ENCODE measurements at regions not wholly inside any gene's neighbourhood (a gene's known extent, or its start where the extent isn't known, plus 50 kb on each side); places are given as distances from the start of the nearest gene placed in this dataset.
"Not testable (repeated sequence)": the region's sequence is repeated elsewhere in the genome, so short reads cannot be mapped to it uniquely, and the experiment has no call there.

DNA sequence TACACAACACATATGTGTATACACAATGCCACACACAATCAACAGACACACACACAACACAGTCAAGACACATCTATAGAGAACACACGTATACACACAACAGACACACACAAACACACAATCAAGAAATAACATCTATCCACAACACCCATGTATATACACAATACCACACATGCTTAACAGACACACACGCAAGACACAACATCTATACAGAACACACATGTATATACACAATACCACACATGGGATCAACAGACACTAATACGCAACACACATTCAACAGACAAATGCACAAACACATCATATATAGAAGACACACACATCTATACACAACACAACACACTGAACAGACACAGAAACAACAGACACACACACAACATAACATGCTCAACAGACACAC is 234.8 kb downstream of the SHOX start:
- H3K27me3 ChIP-seq (ENCODE audit: insufficient read depth, low read length): no peaks in the 10 kb centered on the region

DNA sequence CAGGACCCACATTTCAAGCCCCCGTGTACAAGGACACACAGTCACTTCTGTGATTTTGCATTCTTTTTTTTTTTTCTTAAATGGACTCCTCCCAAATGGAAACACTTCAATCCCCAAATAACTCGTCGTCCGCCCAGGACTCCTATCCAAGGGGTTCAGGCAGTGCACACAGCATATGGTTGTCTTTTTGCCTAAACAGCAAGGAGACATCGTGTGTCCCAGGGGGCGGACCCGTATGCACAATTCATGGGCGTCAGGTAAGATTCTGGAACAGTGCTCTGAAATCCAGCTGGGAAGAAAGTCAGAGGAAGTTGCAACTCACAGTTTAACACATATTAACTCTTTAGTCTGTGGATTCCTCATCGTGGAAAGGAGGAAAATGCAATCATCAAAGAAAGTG is 231.3 kb downstream of the SHOX start:
- Histone ChIP-seq H3K27me3 (ENCODE audit: insufficient read depth, low read length) (no peaks in the 10 kb centered on the region), H3K4me1 (ENCODE audit: insufficient read depth, low read length) (no peaks in the 10 kb centered on the region), H3K9me3 (ENCODE audit: low read depth, low read length) (no peaks in the 10 kb centered on the region), H3K4me3 (ENCODE audit: low read length) (no peak overlapping the region)

More for the DNA sequence above, 234.8 kb downstream of the SHOX start:
- Histone ChIP-seq H3K4me1 (ENCODE audit: insufficient read depth, low read length) (no peaks in the 10 kb centered on the region), H3K4me3 (ENCODE audit: low read length) (no peak overlapping the region), H3K9me3 (ENCODE audit: low read depth, low read length) (no peaks in the 10 kb centered on the region)

DNA sequence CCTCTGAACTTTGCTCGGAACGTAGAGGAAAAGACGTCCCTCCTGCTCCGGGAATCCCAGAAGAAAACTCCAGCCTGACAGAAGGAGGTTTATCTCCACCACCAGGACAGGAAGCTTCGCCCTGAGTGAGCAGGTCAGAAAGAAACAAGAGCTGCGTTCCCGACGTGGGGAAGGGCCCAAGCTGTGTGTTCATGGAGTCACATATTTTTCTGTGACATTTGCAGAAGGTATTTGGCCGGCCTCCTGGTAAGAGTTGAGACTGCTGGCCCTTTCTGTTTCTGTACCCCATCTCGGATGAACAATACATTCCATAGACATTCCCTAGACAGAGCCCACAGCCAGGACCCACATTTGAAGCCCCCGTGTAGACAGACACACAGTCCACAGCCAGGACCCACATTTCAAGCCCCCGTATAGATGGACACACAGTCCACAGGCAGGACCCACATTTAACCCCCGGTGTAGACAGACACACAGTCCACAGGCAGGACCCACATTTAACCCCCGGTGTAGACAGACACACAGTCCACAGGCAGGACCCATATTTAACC is 230.8 kb downstream of the SHOX start:
- Histone ChIP-seq H3K4me1 (ENCODE audit: insufficient read depth, low read length) (no peaks in the 10 kb centered on the region), H3K9me3 (ENCODE audit: low read depth, low read length) (no peaks in the 10 kb centered on the region), H3K4me3 (ENCODE audit: low read length) (no peak overlapping the region), H3K27me3 (ENCODE audit: insufficient read depth, low read length) (no peaks in the 10 kb centered on the region)

DNA sequence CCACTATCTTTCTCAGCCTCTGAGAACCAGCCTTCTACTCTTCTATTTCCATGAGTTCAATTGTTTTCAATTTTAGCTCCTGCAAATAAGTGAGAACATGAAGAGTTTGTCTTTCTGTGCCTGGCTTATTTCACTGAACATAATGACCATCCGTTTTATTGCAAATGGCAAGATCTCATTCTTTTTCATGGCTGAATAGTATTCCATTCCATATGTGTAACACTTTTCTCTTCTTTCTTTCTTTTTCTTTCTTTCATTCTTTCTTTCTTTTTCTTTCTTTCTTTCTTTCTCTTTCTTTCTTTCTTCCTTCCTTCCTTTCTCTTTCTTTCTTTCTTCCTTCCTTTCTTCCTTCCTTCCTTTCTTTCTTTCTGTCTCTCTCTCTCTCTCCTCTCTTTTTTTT is 228.7 kb downstream of the SHOX start:
- H3K9me3 ChIP-seq (ENCODE audit: low read depth, low read length): no peaks in the 10 kb centered on the region
- no peak overlapping the region for H3K4me3 ChIP-seq (ENCODE audit: low read length)
- H3K4me1 ChIP-seq (ENCODE audit: insufficient read depth, low read length): no peaks in the 10 kb centered on the region
- no peaks in the 10 kb centered on the region for H3K27me3 ChIP-seq (ENCODE audit: insufficient read depth, low read length)

DNA sequence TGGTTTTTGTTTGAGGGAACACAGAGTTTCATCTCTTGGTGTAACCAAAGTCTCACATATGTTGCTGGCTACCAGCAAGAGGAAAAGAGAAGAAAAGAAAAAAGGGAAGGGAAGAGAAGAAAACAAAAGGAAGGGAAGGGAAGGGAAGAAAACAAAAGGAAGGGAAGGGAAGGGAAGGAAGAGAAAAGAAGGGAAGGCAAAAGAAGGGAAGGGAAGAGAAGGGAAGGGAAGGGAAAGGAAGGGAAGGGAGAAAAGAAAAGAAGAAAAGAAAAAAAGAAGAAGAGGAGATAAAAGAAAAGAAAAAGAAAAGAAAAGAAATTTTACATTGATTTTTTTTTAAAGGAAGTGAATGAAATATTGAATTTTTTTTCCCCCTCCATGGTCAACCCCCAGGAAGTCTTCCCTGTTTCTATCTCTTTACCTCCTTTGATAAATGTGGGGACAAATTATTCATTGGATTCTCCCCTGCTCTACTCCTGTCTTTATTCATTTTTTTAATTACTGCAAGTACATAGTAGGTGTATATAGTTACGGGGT is 228.0 kb downstream of the SHOX start:
- Histone ChIP-seq H3K4me1 (ENCODE audit: insufficient read depth, low read length) (no peaks in the 10 kb centered on the region), H3K9me3 (ENCODE audit: low read depth, low read length) (no peaks in the 10 kb centered on the region), H3K27me3 (ENCODE audit: insufficient read depth, low read length) (no peaks in the 10 kb centered on the region), H3K4me3 (ENCODE audit: low read length) (no peak overlapping the region)

DNA sequence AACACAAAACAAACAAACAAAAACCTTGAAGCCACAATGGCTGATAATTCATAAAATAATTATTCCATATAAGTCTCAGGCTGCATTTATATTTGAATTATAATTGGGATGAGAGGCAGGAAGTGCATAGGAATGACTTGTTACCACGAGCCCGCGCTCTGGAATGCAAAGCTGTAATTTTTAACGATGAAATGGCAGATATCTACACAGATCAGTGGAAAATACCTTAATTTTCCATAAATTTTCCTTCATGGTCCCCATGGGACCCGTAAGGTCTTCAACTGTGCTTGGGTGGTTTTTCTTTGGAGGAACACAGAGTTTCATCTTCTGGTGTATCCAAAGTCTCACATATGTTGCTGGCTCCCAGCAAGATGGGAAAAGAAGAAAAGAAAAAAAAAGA is 226.8 kb downstream of the SHOX start:
- no peaks in the 10 kb centered on the region for H3K9me3 ChIP-seq (ENCODE audit: low read depth, low read length)
- no peak overlapping the region for H3K4me3 ChIP-seq (ENCODE audit: low read length)
- no peaks in the 10 kb centered on the region for H3K27me3 ChIP-seq (ENCODE audit: insufficient read depth, low read length)
- no peaks in the 10 kb centered on the region for H3K4me1 ChIP-seq (ENCODE audit: insufficient read depth, low read length)

DNA sequence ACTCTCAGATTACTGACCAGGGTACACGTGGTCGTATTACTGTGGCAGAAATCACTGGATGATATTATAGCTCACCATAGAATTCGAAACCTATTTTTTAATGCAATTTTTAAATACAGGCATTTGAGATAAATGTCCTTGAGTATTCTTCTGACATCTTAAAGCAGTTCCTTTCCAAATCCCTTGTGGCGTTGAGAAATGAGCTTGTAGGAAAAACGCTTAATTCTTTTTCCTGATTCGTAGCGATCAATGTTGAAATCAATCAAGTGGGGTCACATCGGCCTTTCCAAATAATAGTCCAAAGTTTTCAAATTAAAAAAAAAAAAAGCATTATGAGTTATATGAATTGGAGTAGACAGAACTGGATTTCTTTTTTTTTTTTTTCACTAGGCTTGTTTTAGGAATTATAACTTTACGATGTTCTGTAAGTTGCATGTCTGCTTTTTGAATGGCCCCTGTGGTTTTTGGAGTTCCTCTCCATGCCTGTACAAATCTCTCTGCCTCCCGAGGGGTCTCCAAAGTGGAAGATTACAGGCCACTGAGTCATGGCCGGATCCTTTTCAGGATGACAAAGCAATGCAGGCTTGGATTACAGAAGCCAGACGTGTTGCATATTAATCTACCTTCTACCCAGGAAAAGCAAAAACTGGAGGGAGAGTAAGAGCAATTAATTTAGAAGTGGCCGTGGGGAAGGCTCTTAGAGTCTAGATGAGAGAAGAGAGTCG is 226.1 kb downstream of the SHOX start:
- Histone ChIP-seq H3K9me3 (ENCODE audit: low read depth, low read length) (no peaks in the 10 kb centered on the region), H3K4me3 (ENCODE audit: low read length) (no peak overlapping the region), H3K4me1 (ENCODE audit: insufficient read depth, low read length) (no peaks in the 10 kb centered on the region), H3K27me3 (ENCODE audit: insufficient read depth, low read length) (no peaks in the 10 kb centered on the region)

DNA sequence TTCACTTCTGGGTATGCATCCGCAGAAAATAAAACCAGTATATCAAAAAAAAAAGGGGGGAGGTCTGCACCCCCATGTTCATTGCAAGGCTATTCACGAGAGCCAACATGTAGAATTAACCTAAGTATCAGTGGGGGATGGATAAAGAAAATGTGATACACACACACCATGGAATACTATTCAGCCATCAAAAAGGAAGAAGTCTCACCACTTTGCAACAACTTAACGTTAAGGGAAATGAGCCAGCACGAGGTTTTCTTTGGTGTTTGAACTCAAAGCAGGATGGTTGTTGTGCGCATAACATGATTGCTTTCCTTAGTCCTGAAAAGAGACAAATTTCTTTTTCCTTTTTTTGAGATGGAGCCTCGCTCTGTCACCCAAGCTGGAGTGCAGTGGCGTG is 222.7 kb downstream of the SHOX start:
- no peak overlapping the region for H3K4me3 ChIP-seq (ENCODE audit: low read length)
- no peaks in the 10 kb centered on the region for H3K4me1 ChIP-seq (ENCODE audit: insufficient read depth, low read length)
- H3K27me3 ChIP-seq (ENCODE audit: insufficient read depth, low read length): no peaks in the 10 kb centered on the region
- no peaks in the 10 kb centered on the region for H3K9me3 ChIP-seq (ENCODE audit: low read depth, low read length)

DNA sequence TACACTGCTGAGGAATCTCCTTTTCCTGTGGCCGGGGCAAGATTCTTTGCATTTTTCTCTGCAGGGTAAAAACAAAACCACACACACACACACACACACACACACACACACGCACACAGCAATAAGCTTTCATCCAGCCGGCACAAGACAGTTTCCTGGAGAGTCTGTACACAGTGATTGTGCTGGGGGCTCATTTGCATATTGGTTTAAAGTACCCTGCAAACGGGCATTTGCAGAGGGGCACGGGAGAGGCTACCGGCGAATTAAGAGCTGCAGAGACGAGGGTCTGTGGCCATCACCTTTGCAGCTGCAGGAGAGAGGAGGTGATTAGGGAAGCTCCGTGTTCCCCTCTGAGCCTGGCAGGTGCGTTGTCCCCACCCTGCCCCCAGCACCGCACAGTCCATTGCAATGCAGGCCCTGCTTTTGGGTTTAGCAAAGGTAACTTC is 219.9 kb downstream of the SHOX start:
- no peak overlapping the region for H3K4me3 ChIP-seq (ENCODE audit: low read length)
- H3K27me3 ChIP-seq (ENCODE audit: insufficient read depth, low read length): no peaks in the 10 kb centered on the region
- no peaks in the 10 kb centered on the region for H3K4me1 ChIP-seq (ENCODE audit: insufficient read depth, low read length)
- H3K9me3 ChIP-seq (ENCODE audit: low read depth, low read length): no peaks in the 10 kb centered on the region

DNA sequence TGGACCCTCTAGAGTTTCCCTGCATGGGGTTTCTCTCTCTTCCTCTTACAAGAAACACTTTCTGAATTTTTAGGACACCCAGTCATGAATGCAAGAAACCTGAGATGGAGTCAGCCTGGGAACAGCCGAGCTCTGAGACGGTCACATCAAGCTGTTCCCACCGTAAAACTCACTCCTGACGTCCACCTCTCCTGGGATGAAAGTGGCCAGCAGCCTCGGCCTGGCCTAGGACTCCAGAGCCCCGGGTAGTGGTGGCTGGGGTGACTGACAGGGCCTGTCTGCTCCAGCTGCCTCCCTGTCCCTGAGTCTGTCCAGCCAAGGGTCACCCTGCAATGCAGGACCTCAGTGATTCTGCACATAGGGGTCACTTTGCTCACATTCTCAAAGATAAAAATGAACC is 217.8 kb downstream of the SHOX start:
- Histone ChIP-seq H3K9me3 (ENCODE audit: low read depth, low read length) (no peaks in the 10 kb centered on the region), H3K4me1 (ENCODE audit: insufficient read depth, low read length) (no peaks in the 10 kb centered on the region), H3K27me3 (ENCODE audit: insufficient read depth, low read length) (no peaks in the 10 kb centered on the region), H3K4me3 (ENCODE audit: low read length) (no peak overlapping the region)

DNA sequence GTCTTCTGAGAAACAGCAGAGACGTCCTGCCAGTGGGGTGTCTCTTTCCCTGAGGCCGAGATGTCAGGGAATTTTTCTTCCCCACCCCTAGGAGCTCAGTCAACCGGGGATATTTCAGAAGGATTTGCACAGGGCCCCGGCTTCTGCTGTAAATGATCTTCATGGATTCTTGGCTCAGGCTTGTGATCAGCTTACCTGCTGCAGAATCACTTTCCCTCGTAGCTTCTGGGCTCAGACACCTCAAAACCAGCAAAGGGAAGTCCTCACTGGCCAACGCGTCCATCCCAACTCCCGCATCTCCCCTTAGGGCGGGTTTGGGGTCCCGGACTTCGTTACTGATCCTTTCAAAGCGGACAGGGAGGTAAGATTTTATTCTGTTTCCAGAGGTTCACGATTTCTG is 212.7 kb downstream of the SHOX start:
- no peaks in the 10 kb centered on the region for H3K4me1 ChIP-seq (ENCODE audit: insufficient read depth, low read length)
- H3K4me3 ChIP-seq (ENCODE audit: low read length): no peak overlapping the region
- no peaks in the 10 kb centered on the region for H3K9me3 ChIP-seq (ENCODE audit: low read depth, low read length)

DNA sequence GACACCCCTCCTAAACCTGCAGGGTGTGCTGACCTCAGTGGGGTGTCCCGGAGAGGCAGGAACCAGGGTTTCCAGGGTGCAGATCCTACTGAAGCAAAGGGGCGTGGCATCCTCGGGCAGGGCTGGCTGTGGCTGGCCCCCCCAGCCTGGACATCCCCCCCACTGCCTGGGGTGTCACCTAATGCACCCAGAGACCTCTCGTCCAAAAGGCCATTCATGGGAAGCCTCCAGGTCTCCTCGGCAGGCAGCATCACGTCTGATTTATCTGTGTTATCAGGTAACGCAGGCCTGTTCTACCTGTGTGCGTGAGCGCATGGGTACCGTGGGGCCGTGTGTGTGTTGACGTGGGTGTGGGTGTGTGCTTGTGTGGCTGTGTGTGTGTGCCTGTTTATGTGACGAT is 210.0 kb downstream of the SHOX start:
- no peaks in the 10 kb centered on the region for H3K4me1 ChIP-seq (ENCODE audit: insufficient read depth, low read length)
- peaks cover 10% of the 10 kb centered on the region for H3K9me3 ChIP-seq (ENCODE audit: low read depth, low read length)
- no peak overlapping the region for H3K4me3 ChIP-seq (ENCODE audit: low read length)
- H3K27me3 ChIP-seq (ENCODE audit: insufficient read depth, low read length): no peaks in the 10 kb centered on the region

More for the DNA sequence above, 212.7 kb downstream of the SHOX start:
- no peaks in the 10 kb centered on the region for H3K27me3 ChIP-seq (ENCODE audit: insufficient read depth, low read length)

DNA sequence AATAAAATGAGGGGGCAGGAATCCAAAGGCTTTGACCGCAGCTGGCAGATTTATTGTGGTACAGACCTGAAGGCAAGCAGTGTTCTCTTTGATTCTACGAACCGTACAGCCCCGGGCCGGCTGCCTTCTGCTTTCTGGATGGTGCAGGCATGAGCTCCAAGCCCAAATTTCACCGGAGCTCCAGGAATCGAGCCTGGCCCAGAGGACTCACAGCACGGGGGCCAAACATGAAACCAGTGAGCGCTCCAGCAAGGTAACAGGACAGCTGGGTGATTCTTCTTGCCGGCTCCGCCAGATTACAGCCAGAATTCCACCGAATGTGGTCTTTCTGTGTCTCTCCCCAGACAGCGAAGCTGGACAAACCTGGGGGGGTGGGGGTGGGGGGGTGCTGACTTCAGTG is 208.1 kb downstream of the SHOX start:
- not testable (repeated sequence) for H3K9me3 ChIP-seq (ENCODE audit: low read depth, low read length); H3K4me3 ChIP-seq (ENCODE audit: low read length); H3K4me1 ChIP-seq (ENCODE audit: insufficient read depth, low read length); H3K27me3 ChIP-seq (ENCODE audit: insufficient read depth, low read length)

DNA sequence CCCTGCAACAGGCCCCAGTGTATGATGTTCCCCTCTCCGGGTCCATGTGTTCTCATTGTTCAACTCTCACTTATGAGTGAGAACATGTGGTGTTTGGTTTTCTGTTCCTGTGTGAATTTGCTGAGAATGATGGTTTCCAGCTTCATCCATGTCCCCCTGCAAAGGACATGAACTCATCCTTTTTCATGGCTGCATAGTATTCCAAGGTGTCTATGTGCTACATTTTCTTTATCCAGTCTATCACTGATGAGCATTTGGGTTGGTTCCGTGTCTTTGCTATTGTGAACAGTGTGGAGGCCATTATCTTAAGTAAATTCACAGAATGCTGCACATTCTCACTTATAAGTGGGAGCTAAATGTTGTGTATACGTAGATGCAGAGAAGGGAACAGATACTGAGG is 205.3 kb downstream of the SHOX start:
- not testable (repeated sequence) for H3K4me1 ChIP-seq (ENCODE audit: insufficient read depth, low read length); H3K4me3 ChIP-seq (ENCODE audit: low read length); H3K27me3 ChIP-seq (ENCODE audit: insufficient read depth, low read length); H3K9me3 ChIP-seq (ENCODE audit: low read depth, low read length)

DNA sequence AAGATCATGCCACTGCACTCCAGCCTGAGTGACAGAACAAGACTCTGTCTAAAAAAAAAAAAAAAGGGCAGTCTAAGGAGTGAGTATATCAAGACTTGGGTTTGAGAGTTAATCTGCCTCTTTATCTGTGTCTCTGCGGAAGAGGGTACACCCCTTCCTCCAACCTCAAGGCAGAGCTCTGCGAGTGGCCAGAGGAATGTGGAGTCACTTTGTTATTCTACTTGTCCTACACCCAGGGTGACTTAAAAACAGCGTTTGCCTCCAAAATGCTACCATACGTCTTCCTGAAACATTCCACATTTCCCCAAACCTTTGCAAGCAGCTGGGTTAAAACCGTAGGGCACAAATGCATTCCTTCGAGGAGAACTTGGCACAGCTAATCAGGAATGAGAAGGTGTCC is 199.9 kb downstream of the SHOX start:
- Histone ChIP-seq H3K9me3 (ENCODE audit: low read depth, low read length) (no peaks in the 10 kb centered on the region), H3K4me1 (ENCODE audit: insufficient read depth, low read length) (no peaks in the 10 kb centered on the region), H3K4me3 (ENCODE audit: low read length) (no peak overlapping the region), H3K27me3 (ENCODE audit: insufficient read depth, low read length) (no peaks in the 10 kb centered on the region)

DNA sequence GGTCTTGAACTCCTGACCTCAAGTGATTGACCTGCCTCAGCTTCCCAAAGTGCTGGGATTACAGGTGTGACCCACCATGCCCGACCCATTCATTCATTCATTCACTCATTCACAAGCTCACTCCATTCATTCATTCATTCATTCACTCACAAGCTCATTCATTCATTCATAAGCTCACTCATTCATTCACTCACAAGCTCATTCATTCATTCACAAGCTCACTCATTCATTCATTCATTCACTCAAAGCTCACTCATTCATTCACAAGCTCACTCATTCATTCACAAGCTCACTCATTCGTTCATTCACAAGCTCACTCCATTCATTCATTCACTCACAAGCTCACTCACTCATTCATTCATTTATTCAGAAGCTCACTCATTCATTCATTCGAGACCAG is 198.6 kb downstream of the SHOX start:
- H3K4me1 ChIP-seq (ENCODE audit: insufficient read depth, low read length): no peaks in the 10 kb centered on the region
- no peak overlapping the region for H3K4me3 ChIP-seq (ENCODE audit: low read length)
- H3K27me3 ChIP-seq (ENCODE audit: insufficient read depth, low read length): no peaks in the 10 kb centered on the region
- no peaks in the 10 kb centered on the region for H3K9me3 ChIP-seq (ENCODE audit: low read depth, low read length)

All from mononuclear cell (primary cell).